ENCODE measurements at regions not wholly inside any gene's neighbourhood (a gene's known extent, or its start where the extent isn't known, plus 50 kb on each side); places are given as distances from the start of the nearest gene placed in this dataset.

DNA sequence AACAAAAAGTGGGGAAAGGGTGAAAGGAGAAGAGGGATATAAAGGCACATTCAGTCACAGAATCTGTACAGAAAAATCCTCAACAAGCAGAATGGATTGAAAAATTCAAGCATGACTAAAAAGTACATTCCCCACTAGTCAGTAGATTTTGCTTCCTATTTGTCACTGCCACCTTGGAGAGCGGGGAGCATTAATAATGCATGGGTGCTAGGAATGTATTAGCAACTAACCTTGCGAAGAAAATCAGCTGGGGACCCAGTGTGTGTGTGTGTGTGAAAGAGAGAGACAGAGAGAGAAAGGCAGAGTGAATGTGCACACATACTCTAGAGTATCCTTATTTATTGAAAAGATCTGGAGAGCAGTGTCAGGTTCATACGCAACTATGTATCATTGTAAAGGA, 968.7 kb upstream of the ZEB2 start:
- DNase-seq = no peak
- no peak overlapping the region for H3K27ac ChIP-seq
- intact Hi-C loops (cut with DNase I) = no loop called here
- H3K36me3 ChIP-seq = no peaks in the 10 kb centered on the region
- WGBS, 2 donors = 95 to 96% methylated on average over 3 of the region's 3 CpGs
- TF ChIP-seq, protein P1, sequence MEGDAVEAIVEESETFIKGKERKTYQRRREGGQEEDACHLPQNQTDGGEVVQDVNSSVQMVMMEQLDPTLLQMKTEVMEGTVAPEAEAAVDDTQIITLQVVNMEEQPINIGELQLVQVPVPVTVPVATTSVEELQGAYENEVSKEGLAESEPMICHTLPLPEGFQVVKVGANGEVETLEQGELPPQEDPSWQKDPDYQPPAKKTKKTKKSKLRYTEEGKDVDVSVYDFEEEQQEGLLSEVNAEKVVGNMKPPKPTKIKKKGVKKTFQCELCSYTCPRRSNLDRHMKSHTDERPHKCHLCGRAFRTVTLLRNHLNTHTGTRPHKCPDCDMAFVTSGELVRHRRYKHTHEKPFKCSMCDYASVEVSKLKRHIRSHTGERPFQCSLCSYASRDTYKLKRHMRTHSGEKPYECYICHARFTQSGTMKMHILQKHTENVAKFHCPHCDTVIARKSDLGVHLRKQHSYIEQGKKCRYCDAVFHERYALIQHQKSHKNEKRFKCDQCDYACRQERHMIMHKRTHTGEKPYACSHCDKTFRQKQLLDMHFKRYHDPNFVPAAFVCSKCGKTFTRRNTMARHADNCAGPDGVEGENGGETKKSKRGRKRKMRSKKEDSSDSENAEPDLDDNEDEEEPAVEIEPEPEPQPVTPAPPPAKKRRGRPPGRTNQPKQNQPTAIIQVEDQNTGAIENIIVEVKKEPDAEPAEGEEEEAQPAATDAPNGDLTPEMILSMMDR (IDR thresholded peaks at IDR 0.05) = no peak
- TF ChIP-seq POLR2A (IDR thresholded peaks at IDR 0.05) = no peak
- no peaks in the 10 kb centered on the region for H3K4me1 ChIP-seq
- no peaks in the 10 kb centered on the region for H3K9me3 ChIP-seq
- H3K4me3 ChIP-seq (replicated peaks in 1 of 3) = no peak overlapping the region
- no peaks in the 10 kb centered on the region for H3K27me3 ChIP-seq

DNA sequence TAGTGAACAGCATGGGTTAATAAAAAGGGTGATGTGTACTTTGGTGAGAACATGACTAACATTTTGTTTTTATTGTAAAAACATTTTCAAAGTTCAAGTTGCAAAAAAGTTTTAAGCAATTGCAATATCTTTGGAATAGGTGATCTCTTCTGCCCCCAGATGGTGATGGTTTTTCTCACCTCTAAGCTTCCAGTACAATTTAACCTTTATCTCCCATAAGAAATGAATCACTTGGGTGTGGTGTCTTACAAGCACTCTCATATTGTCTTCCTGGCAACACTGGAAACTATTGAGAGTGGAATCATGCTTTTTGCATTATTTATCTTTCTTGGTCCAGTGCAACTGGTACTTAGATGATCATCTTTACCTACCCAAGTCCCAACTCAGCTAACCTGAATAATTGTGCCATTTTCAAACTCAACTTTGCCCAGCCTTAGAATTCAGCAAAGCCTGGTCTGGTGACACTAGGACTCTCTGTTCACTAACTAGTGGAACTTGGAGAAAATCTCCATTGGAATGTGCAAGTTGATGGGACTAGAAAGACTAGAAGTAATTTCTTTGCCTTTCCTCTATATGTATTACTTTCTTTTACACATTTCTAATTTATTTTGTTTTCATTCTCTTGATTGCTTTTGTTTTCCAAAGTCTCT, 964.7 kb upstream of the ZEB2 start:
- Histone ChIP-seq H3K27me3 (no peaks in the 10 kb centered on the region), H3K4me3 (replicated peaks in 1 of 3) (no peak overlapping the region), H3K4me1 (no peaks in the 10 kb centered on the region), H3K27ac (no peak overlapping the region), H3K36me3 (no peaks in the 10 kb centered on the region), H3K9me3 (no peaks in the 10 kb centered on the region)
- no peak for DNase-seq
- TF ChIP-seq, protein P1 (IDR thresholded peaks at IDR 0.05) = peak in 2 of 6 experiments; percentile 31 to 32
- no peak for TF ChIP-seq POLR2A (IDR thresholded peaks at IDR 0.05)
- intact Hi-C loops (cut with DNase I) = no loop called here

DNA sequence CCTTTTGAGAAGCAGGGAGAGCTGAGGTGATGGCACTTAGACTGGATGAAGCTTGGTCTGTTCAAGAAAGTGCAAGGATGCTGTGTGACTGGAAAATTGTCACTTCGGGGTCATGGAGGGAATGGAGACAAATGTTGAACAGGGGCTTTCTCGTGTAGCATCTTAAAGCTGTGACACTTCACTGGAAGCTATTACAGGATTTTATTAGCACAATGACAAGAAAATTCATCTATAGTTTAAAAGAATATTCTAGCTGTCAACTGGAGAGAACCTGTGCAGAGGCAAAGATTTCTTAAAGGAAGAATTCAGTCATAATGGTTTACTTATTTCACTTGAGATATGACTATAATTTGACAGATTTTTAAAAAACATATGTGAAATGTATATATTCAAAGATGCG, 963.9 kb upstream of the ZEB2 start:
- 89 to 91% methylated on average over 3 of the region's 3 CpGs for WGBS, 2 donors
- Histone ChIP-seq H3K36me3 (no peaks in the 10 kb centered on the region), H3K27ac (no peak overlapping the region), H3K9me3 (no peaks in the 10 kb centered on the region), H3K4me3 (replicated peaks in 1 of 3) (no peak overlapping the region), H3K27me3 (no peaks in the 10 kb centered on the region), H3K4me1 (no peaks in the 10 kb centered on the region)
- TF ChIP-seq, protein P1 (IDR thresholded peaks at IDR 0.05) = no peak
- TF ChIP-seq POLR2A (IDR thresholded peaks at IDR 0.05) = no peak
- DNase-seq = no peak
- intact Hi-C loops (cut with DNase I) = no loop called here

DNA sequence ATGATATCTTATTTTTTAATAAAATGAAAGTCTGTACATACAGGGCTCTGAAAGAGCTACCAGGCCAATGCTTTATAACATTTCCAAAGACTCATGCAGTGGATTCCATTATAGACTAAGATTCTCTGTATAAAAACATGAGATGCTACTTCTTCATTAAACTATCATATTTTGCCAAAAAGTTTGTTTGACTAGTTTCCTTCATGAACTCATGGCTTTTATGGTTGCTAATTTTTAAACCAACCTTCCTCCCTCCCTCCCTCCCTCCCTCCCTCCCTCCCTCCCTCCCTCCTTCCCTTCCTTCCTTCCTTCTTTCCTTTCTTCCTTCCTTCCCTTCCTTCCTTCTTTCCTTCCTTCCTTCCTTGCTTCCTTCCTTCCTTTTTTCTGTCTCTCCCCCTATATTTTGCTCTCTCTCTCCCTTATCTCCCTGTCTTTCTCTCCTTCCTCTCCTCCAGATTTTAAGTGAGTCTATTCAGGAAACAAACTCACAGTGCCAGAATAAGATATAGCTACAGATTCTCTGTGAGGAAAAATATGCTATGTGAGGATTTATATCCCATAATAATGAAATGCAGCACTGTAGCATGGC, 961.5 kb upstream of the ZEB2 start:
- TF ChIP-seq POLR2A (IDR thresholded peaks at IDR 0.05) = no peak
- TF ChIP-seq, protein P1 (IDR thresholded peaks at IDR 0.05) = no peak
- no peak overlapping the region for H3K27ac ChIP-seq
- no peaks in the 10 kb centered on the region for H3K27me3 ChIP-seq
- intact Hi-C loops (cut with DNase I) = no loop called here
- no peaks in the 10 kb centered on the region for H3K9me3 ChIP-seq
- no peak for DNase-seq
- H3K4me3 ChIP-seq (replicated peaks in 1 of 3) = no peak overlapping the region
- no peaks in the 10 kb centered on the region for H3K4me1 ChIP-seq
- no peaks in the 10 kb centered on the region for H3K36me3 ChIP-seq

DNA sequence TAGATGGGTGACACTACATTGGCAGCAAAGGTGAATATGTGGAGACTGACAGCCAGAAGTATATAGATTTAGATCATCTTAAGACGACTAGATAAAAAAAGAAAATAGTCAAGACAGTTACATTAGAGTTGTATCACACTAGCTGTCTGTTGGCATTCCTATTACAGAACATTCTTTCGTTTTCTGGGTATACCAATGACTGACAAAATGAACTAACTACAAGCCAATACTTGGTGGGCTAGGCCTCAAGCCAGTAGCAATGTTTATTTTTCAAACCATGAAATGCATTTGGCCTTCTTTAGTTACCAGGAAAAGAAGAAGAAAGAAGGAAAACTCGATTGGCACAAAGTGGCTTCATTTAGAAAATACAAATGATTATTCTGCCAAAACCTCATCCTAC, 944.9 kb upstream of the ZEB2 start:
- DNase-seq = no peak
- H3K4me1 ChIP-seq = no peaks in the 10 kb centered on the region
- no peak overlapping the region for H3K4me3 ChIP-seq (replicated peaks in 1 of 3)
- no peaks in the 10 kb centered on the region for H3K36me3 ChIP-seq
- H3K9me3 ChIP-seq = no peaks in the 10 kb centered on the region
- WGBS, 2 donors = 76 to 84% methylated on average over 3 of the region's 3 CpGs
- intact Hi-C loops (cut with DNase I) = no loop called here
- H3K27ac ChIP-seq = no peak overlapping the region
- no peaks in the 10 kb centered on the region for H3K27me3 ChIP-seq
- TF ChIP-seq POLR2A (IDR thresholded peaks at IDR 0.05) = no peak
- TF ChIP-seq, protein P1 (IDR thresholded peaks at IDR 0.05) = no peak
